ENCODE measurements at regions not wholly inside any gene's neighbourhood (a gene's known extent, or its start where the extent isn't known, plus 50 kb on each side); places are given as distances from the start of the nearest gene placed in this dataset.

GRCh38 chr10:61051344-61051743, 107.4 kb upstream of the RHOBTB1 start:
- no peaks in the 10 kb centered on the region for H3K4me1 ChIP-seq
- ATAC-seq (no peak), FAIRE-seq (no peak), DNase-seq (ENCODE audit: low read depth in 1 of 2, low spot score in 1 of 2) (no peak)
- 71% methylated on average over 5 of the region's 5 CpGs for WGBS (ENCODE audit: missing lambda C conversion rate)
- CTCF ChIA-PET, result no interaction called here
- POLR2A ChIA-PET, result no interaction called here
- H3K27ac ChIP-seq, result no peak overlapping the region
- no peaks in the 10 kb centered on the region for H3K9me3 ChIP-seq
- no peak overlapping the region for H3K4me3 ChIP-seq
- TF ChIP-seq NPAS2 (CRISPR knock-in tag; IDR thresholded peaks at IDR 0.05; ENCODE audit: borderline replicate concordance), result no peak
- no peak for TF ChIP-seq SREBF2 (IDR thresholded peaks at IDR 0.05)
- no peak for TF ChIP-seq ZSCAN20 (CRISPR knock-in tag; IDR thresholded peaks at IDR 0.05)
- TF ChIP-seq MAX (IDR thresholded peaks at IDR 0.05), result no peak
- TF ChIP-seq CBX2 (IDR thresholded peaks at IDR 0.05; ENCODE audit: borderline replicate concordance, low read depth), result no peak
- no peak overlapping the region for H3K4me2 ChIP-seq

GRCh38 chr10:61050120-61050745, 106.2 kb upstream of the RHOBTB1 start:
- FAIRE-seq (no peak), ATAC-seq (no peak), DNase-seq (ENCODE audit: low read depth in 1 of 2, low spot score in 1 of 2) (no peak)
- Histone ChIP-seq H3K4me3 (no peak overlapping the region), H3K4me1 (no peaks in the 10 kb centered on the region), H3K27ac (no peak overlapping the region), H3K4me2 (no peak overlapping the region), H3K9me3 (no peaks in the 10 kb centered on the region)
- WGBS (ENCODE audit: missing lambda C conversion rate), result 63% methylated on average over 5 of the region's 5 CpGs
- POLR2A ChIA-PET, result no interaction called here
- CTCF ChIA-PET, result no interaction called here
- TF ChIP-seq POLR2A (IDR thresholded peaks at IDR 0.05; ENCODE audit: low read length) (no peak), MAFK (IDR thresholded peaks at IDR 0.05; ENCODE audit: partially characterized antibody) (peak; percentile 64)

- no peak for ATAC-seq
Measured at GRCh38 chr10:61049386-61049785, 105.4 kb upstream of the RHOBTB1 start.

GRCh38 chr10:61047788-61048560, 104.0 kb upstream of the RHOBTB1 start:
- WGBS (ENCODE audit: missing lambda C conversion rate), result 56% methylated on average over 8 of the region's 8 CpGs
- no peaks in the 10 kb centered on the region for H3K9me3 ChIP-seq
- no peak overlapping the region for H3K27ac ChIP-seq
- peak; percentile 57 for TF ChIP-seq USF2 (IDR thresholded peaks at IDR 0.05)
- TF ChIP-seq BCL3 (IDR thresholded peaks at IDR 0.05), result no peak
- ChIA-PET POLR2A (no interaction called here), CTCF (interaction anchor here (0.6 to 1.0 kb wide), 3 partner anchors 22 to 268 kb away, joined by 3 read pairs; no protein-coding TSS in a partner anchor)
- DNase-seq (ENCODE audit: low read depth in 1 of 2, low spot score in 1 of 2) (no peak), ATAC-seq (no peak), FAIRE-seq (no peak)
- no peak overlapping the region for H3K4me3 ChIP-seq
- H3K4me1 ChIP-seq, result peaks cover 4% of the 10 kb centered on the region; the same call in 1 of the 3 replicates
- H3K4me2 ChIP-seq, result no peak overlapping the region

More at GRCh38 chr10:61049386-61049785, 105.4 kb upstream of the RHOBTB1 start:
- no peaks in the 10 kb centered on the region for H3K9me3 ChIP-seq
- DNase-seq (ENCODE audit: low read depth in 1 of 2, low spot score in 1 of 2) (no peak), FAIRE-seq (no peak)
- H3K27ac ChIP-seq, result no peak overlapping the region
- TF ChIP-seq ATOH8 (CRISPR knock-in tag; IDR thresholded peaks at IDR 0.05; ENCODE audit: low read depth) (no peak), HMGXB4 (CRISPR knock-in tag; IDR thresholded peaks at IDR 0.05; ENCODE audit: borderline replicate concordance) (no peak)
- ChIA-PET POLR2A (no interaction called here), CTCF (no interaction called here)
- WGBS (ENCODE audit: missing lambda C conversion rate), result 87% methylated on average over 2 of the region's 2 CpGs
- no peak overlapping the region for H3K4me2 ChIP-seq
- H3K4me3 ChIP-seq, result no peak overlapping the region
- H3K4me1 ChIP-seq, result no peaks in the 10 kb centered on the region

Measured in A549 (cell line).